ENCODE measurements at regions not wholly inside any gene's neighbourhood (a gene's known extent, or its start where the extent isn't known, plus 50 kb on each side); places are given as distances from the start of the nearest gene placed in this dataset.
"Not testable (repeated sequence)": the region's sequence is repeated elsewhere in the genome, so short reads cannot be mapped to it uniquely, and the experiment has no call there.

DNA sequence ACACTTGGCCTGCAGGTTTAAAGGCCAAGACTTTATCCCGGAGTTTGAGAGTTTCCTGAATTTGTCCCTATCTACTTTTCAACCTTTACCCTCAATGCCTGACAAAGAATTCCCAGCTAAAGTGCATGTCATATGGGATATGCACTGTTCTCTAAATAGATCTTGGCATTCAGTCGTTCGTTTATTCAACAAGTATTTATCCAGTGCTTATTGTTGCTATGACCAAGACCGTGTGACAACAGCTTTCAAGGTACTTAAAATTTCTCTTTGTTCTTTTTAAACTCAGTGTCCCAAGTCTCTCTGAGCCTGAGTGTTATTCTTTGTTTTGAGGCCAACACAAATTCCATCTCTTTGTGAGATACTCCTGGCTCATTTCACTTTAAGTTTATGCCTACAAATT, 133.4 kb downstream of the RGPD3 start:
- peaks cover 3% of the 10 kb centered on the region for H3K9me3 Mint-ChIP-seq (ENCODE audit: low read depth)
- no peak overlapping the region for H3K4me3 Mint-ChIP-seq (ENCODE audit: low read depth)
- peaks cover 5% of the 10 kb centered on the region for H3K4me1 Mint-ChIP-seq (ENCODE audit: low read depth)
- H3K27me3 Mint-ChIP-seq: peaks cover 13% of the 10 kb centered on the region
- DNase-seq (ENCODE audit: low spot score, unreplicated experiment): no peak
- H3K36me3 Mint-ChIP-seq (ENCODE audit: insufficient read depth): no peaks in the 10 kb centered on the region
- TF ChIP-seq, protein P1, sequence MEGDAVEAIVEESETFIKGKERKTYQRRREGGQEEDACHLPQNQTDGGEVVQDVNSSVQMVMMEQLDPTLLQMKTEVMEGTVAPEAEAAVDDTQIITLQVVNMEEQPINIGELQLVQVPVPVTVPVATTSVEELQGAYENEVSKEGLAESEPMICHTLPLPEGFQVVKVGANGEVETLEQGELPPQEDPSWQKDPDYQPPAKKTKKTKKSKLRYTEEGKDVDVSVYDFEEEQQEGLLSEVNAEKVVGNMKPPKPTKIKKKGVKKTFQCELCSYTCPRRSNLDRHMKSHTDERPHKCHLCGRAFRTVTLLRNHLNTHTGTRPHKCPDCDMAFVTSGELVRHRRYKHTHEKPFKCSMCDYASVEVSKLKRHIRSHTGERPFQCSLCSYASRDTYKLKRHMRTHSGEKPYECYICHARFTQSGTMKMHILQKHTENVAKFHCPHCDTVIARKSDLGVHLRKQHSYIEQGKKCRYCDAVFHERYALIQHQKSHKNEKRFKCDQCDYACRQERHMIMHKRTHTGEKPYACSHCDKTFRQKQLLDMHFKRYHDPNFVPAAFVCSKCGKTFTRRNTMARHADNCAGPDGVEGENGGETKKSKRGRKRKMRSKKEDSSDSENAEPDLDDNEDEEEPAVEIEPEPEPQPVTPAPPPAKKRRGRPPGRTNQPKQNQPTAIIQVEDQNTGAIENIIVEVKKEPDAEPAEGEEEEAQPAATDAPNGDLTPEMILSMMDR (IDR thresholded peaks at IDR 0.05; ENCODE audit: unreplicated experiment): no peak
- no peak overlapping the region for H3K27ac Mint-ChIP-seq

DNA sequence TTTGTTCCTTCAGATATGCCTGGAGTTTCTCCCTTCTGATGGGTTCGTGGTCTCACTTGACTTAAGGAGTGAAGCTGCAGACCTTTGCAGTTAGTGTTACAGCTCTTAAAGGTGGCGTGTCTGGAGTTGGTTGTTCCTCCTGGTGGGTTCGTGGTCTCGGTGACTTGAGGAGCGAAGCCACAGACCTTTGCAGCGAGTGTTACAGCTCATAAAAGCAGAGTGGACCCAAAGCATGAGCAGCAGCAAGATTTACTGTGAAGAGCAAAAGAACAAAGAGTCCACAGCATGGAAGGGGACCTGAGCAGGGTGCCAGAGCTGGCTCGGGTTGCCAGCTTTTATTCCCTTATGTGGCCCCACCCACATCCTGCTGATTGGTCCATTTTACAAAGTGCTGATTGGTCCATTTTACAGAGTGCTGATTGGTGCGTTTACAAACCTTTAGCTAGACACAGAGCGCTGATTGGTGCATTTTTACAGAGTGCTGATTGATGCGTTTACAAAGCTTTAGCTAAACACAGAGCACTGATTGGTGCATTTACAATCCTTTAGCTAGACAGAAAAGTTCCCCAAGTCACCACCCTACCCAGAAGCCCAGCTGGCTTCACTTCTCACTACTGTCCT, 134.8 kb downstream of the RGPD3 start:
- not testable (repeated sequence) for H3K4me3 Mint-ChIP-seq (ENCODE audit: low read depth); DNase-seq (ENCODE audit: low spot score, unreplicated experiment); H3K4me1 Mint-ChIP-seq (ENCODE audit: low read depth); H3K36me3 Mint-ChIP-seq (ENCODE audit: insufficient read depth); H3K27me3 Mint-ChIP-seq; H3K27ac Mint-ChIP-seq; H3K9me3 Mint-ChIP-seq (ENCODE audit: low read depth)

DNA sequence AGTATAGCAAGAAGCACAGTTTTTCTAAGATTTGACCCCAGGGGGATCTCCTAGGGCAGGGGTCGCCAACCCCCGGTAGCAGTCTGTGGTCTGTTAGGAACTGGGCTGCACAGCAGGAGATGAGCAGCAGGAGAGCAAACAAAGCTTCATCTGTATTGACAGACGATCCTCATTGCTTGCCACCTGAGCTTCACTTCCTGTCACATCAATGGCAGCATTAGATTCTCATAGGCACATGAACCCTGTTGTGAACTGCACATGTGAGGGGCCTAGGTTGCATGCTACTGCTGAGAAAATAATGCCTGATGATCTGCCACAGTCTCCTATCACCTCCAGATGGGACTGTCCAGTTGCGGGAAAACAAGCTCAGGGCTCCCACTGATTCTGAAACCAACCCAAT, 136.2 kb downstream of the RGPD3 start:
- H3K27me3 Mint-ChIP-seq: no peaks in the 10 kb centered on the region
- H3K9me3 Mint-ChIP-seq (ENCODE audit: low read depth): peaks cover 3% of the 10 kb centered on the region
- H3K36me3 Mint-ChIP-seq (ENCODE audit: insufficient read depth): no peaks in the 10 kb centered on the region
- TF ChIP-seq, protein P1 (IDR thresholded peaks at IDR 0.05; ENCODE audit: unreplicated experiment): no peak
- H3K27ac Mint-ChIP-seq: no peak overlapping the region
- DNase-seq (ENCODE audit: low spot score, unreplicated experiment): no peak
- peaks cover 8% of the 10 kb centered on the region for H3K4me1 Mint-ChIP-seq (ENCODE audit: low read depth)
- H3K4me3 Mint-ChIP-seq (ENCODE audit: low read depth): no peak overlapping the region

DNA sequence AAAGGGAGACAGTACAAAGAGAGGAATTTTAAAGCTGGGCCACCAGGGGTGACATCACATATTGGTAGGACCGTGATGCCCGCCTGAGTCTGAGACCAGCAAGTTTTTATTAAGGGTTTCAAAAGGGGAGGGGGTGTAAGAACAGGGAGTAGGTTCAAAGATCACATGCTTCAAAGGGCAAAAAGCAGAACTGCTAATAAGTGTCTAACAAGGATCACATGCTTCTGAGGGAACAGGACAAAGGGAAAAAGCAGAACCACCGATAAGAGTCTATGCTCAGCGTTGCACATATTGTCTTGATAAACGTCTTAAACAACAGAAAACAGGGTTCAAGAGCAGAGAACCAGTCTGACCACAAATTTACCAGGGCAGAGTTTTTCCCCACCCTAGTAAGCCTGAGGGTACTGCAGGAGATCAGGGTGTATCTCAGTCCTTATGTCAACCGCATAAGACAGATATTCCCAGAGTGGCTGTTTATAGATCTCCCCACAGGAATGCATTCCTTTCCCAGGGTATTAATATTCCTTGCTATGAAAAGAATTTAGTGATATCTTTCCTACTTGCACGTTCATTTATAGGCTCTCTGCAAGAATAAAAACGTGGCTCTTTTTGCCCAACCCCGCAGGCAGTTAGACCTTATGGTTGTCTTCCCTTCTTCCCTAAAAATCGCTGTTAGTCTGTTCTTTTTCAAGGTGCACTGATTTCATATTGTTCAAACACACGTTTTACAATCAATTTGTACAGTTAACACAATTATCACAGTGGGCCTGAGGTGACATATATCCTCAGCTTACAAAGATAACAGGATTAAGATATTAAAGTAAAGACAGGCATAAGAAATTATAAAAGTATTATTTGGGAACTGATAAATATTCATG, 136.5 kb upstream of the UXS1 start:
- H3K27ac Mint-ChIP-seq; H3K9me3 Mint-ChIP-seq (ENCODE audit: low read depth); H3K27me3 Mint-ChIP-seq; H3K4me3 Mint-ChIP-seq (ENCODE audit: low read depth); DNase-seq (ENCODE audit: low spot score, unreplicated experiment); H3K36me3 Mint-ChIP-seq (ENCODE audit: insufficient read depth): not testable (repeated sequence)
- H3K4me1 Mint-ChIP-seq (ENCODE audit: low read depth): peaks cover 15% of the 10 kb centered on the region

DNA sequence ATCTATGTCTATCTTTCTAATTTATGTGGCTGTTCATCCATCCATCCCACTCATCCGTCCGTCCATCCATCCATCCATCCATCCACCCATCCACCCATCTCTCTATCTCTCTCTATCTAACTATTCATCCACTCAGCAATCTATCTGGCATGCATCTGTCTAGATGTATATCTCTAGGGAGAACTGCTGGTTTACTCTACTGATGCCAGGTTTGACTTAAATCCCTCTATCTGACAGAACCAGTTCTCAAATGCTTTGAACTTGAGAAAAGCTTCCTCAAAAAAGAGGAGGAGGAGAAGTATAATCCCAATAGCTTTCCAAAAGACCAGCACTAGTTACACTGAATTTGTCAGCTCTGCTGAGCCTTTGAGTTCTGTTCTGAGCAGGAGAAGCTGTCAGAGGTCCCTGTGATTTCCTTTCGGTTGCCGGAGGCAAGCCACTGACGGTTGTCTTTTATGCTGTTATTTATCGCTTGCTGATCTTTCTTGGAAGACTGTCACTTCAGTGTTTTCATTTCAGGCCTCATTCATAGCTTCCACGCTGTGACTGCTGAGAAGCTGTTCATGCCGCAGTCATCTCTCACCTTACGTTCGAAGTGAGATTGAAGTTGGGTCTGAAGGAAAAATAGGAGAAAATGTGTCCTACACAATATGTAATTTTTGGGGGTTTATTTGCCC, 129.4 kb upstream of the UXS1 start:
- H3K27me3 Mint-ChIP-seq: peaks cover 8% of the 10 kb centered on the region
- no peak for DNase-seq (ENCODE audit: low spot score, unreplicated experiment)

DNA sequence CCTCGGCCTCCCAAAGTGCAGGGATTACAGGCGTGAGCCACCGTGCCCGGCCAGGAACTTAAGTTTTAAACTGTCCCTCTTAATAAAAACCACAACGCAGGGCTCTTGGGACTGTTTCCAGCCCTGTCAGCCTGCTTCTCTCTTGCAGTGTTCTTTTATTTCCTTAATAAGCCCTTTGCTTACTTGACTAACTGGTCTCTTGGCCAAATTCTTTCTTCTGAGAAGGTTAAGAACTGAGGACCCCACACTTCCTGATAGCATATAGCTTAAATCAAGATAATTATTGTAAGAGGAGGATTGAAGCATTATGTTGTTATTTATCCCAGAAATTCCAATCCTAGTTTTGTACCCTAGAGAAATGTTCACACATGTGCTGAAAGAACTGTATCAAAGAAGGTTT, 128.2 kb upstream of the UXS1 start:
- H3K27ac Mint-ChIP-seq: no peak overlapping the region
- H3K36me3 Mint-ChIP-seq (ENCODE audit: insufficient read depth): no peaks in the 10 kb centered on the region
- DNase-seq (ENCODE audit: low spot score, unreplicated experiment): no peak
- H3K4me1 Mint-ChIP-seq (ENCODE audit: low read depth): peaks cover 20% of the 10 kb centered on the region
- TF ChIP-seq, protein P1 (IDR thresholded peaks at IDR 0.05; ENCODE audit: unreplicated experiment): no peak
- H3K9me3 Mint-ChIP-seq (ENCODE audit: low read depth): peaks cover 12% of the 10 kb centered on the region
- H3K4me3 Mint-ChIP-seq (ENCODE audit: low read depth): no peak overlapping the region
- H3K27me3 Mint-ChIP-seq: peaks cover 8% of the 10 kb centered on the region

More for the DNA sequence above, 129.4 kb upstream of the UXS1 start:
- no peaks in the 10 kb centered on the region for H3K36me3 Mint-ChIP-seq (ENCODE audit: insufficient read depth)
- H3K4me1 Mint-ChIP-seq (ENCODE audit: low read depth): peaks cover 11% of the 10 kb centered on the region
- H3K9me3 Mint-ChIP-seq (ENCODE audit: low read depth): peaks cover 12% of the 10 kb centered on the region
- H3K27ac Mint-ChIP-seq: no peak overlapping the region
- H3K4me3 Mint-ChIP-seq (ENCODE audit: low read depth): no peak overlapping the region
- TF ChIP-seq, protein P1 (IDR thresholded peaks at IDR 0.05; ENCODE audit: unreplicated experiment): no peak

DNA sequence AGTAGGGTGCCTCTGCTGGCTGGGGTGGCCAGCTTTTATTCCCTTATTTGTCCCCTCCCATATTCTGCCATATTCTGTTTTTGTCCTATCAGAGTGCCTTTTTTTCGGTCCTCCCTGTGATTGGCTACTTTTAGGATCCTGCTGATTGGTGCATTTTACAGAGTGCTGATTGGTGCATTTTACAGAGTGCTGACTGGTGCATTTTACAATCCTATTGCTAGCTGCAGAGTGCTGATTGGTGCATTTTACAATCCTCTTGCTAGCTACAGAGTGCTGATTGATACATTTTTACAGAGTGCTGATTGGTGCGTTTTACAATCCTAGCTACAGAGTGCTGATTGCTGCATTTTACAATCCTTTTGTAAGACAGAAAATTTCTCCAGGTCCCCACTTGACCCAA, 126.3 kb upstream of the UXS1 start:
- not testable (repeated sequence) for H3K27ac Mint-ChIP-seq
- peaks cover 12% of the 10 kb centered on the region for H3K9me3 Mint-ChIP-seq (ENCODE audit: low read depth)

More for the DNA sequence above, 126.3 kb upstream of the UXS1 start:
- H3K4me3 Mint-ChIP-seq (ENCODE audit: low read depth); H3K36me3 Mint-ChIP-seq (ENCODE audit: insufficient read depth); DNase-seq (ENCODE audit: low spot score, unreplicated experiment); H3K27me3 Mint-ChIP-seq: not testable (repeated sequence)
- peaks cover 21% of the 10 kb centered on the region for H3K4me1 Mint-ChIP-seq (ENCODE audit: low read depth)
